ENCODE measurements at regions not wholly inside any gene's neighbourhood (a gene's known extent, or its start where the extent isn't known, plus 50 kb on each side); places are given as distances from the start of the nearest gene placed in this dataset.
"Not testable (repeated sequence)": the region's sequence is repeated elsewhere in the genome, so short reads cannot be mapped to it uniquely, and the experiment has no call there.

- no peak for DNase-seq
These were observed 50.2 kb upstream of the CPNE4 start for GRCh38 chr3:132084982-132085381.

GRCh38 chr3:132087356-132087755, 52.5 kb upstream of the CPNE4 start:
- no peak for DNase-seq

- DNase-seq, result no peak
These were observed 53.5 kb upstream of the CPNE4 start for GRCh38 chr3:132088291-132088690.

GRCh38 chr3:132090921-132091320, 56.1 kb upstream of the CPNE4 start:
- DNase-seq, result no peak

GRCh38 chr3:132116601-132117000, 81.8 kb upstream of the CPNE4 start:
- DNase-seq, result no peak

GRCh38 chr3:132117642-132118041, 82.8 kb upstream of the CPNE4 start:
- DNase-seq, result no peak

- no peak for DNase-seq
These were observed 84.7 kb upstream of the CPNE4 start for GRCh38 chr3:132119531-132119930.

GRCh38 chr3:132124096-132124495, 89.3 kb upstream of the CPNE4 start:
- no peak for DNase-seq

- no peak for DNase-seq
These were observed 90.0 kb upstream of the CPNE4 start for GRCh38 chr3:132124651-132125284.

GRCh38 chr3:132134611-132135010, 99.8 kb upstream of the CPNE4 start:
- DNase-seq, result no peak

GRCh38 chr3:132135628-132136333, 101.0 kb upstream of the CPNE4 start:
- no peak for DNase-seq

- DNase-seq, result no peak
These were observed 101.5 kb upstream of the CPNE4 start for GRCh38 chr3:132136334-132136716.

- DNase-seq, result not testable (repeated sequence)
These were observed 102.1 kb upstream of the CPNE4 start for GRCh38 chr3:132136902-132137301.

GRCh38 chr3:132145833-132146232, 111.0 kb upstream of the CPNE4 start:
- DNase-seq, result no peak

GRCh38 chr3:132154619-132155018, 119.8 kb upstream of the CPNE4 start:
- DNase-seq, result no peak

GRCh38 chr3:132159145-132159544, 124.3 kb upstream of the CPNE4 start:
- DNase-seq, result no peak

- no peak for DNase-seq
These were observed 125.4 kb upstream of the CPNE4 start for GRCh38 chr3:132160198-132160597.

- DNase-seq, result no peak
These were observed 126.8 kb upstream of the CPNE4 start for GRCh38 chr3:132161608-132162007.

GRCh38 chr3:132164469-132165092, 129.8 kb upstream of the CPNE4 start:
- no peak for DNase-seq

GRCh38 chr3:132167870-132168269, 133.1 kb upstream of the CPNE4 start:
- no peak for DNase-seq

GRCh38 chr3:132174500-132174899, 139.7 kb upstream of the CPNE4 start:
- no peak for DNase-seq

GRCh38 chr3:132180337-132180791, 136.8 kb upstream of the ACP3 start:
- DNase-seq, result peak; percentile 53

GRCh38 chr3:132183811-132184210, 133.4 kb upstream of the ACP3 start:
- no peak for DNase-seq

GRCh38 chr3:132187746-132188145, 129.5 kb upstream of the ACP3 start:
- DNase-seq, result no peak

All from left kidney (tissue), 1 donor.